ENCODE measurements at regions not wholly inside any gene's neighbourhood (a gene's known extent, or its start where the extent isn't known, plus 50 kb on each side); places are given as distances from the start of the nearest gene placed in this dataset.
"Not testable (repeated sequence)": the region's sequence is repeated elsewhere in the genome, so short reads cannot be mapped to it uniquely, and the experiment has no call there.

DNA sequence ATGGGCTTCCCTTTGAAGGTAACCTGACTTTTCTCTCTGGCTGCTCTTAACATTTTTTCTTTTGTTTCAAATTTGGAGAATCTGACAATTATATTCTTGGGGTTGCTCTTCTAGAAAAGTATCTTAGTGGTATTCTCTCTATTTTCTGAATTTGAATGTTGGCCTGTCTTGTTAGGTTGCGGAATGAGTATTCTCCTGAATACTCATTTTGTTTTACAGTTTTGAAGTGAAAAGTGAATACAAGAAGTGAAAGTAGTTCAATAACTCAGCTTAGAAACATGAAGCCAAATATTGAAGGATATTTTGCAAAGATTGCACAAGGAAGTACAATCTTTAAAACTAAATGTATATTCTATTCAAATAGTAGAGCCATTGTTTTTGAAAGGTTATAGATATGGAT, 120.2 kb upstream of the MAP3K4 start:
- H3K4me3 Mint-ChIP-seq, result no peak overlapping the region
- H3K36me3 Mint-ChIP-seq (ENCODE audit: low read depth), result no peaks in the 10 kb centered on the region
- H3K27me3 Mint-ChIP-seq, result peaks cover 3% of the 10 kb centered on the region
- H3K4me1 Mint-ChIP-seq, result no peaks in the 10 kb centered on the region
- ChIA-PET POLR2A (no interaction called here), CTCF (no interaction called here)
- no peak overlapping the region for H3K27ac Mint-ChIP-seq
- H3K9me3 Mint-ChIP-seq, result no peaks in the 10 kb centered on the region
- no peak for DNase-seq

DNA sequence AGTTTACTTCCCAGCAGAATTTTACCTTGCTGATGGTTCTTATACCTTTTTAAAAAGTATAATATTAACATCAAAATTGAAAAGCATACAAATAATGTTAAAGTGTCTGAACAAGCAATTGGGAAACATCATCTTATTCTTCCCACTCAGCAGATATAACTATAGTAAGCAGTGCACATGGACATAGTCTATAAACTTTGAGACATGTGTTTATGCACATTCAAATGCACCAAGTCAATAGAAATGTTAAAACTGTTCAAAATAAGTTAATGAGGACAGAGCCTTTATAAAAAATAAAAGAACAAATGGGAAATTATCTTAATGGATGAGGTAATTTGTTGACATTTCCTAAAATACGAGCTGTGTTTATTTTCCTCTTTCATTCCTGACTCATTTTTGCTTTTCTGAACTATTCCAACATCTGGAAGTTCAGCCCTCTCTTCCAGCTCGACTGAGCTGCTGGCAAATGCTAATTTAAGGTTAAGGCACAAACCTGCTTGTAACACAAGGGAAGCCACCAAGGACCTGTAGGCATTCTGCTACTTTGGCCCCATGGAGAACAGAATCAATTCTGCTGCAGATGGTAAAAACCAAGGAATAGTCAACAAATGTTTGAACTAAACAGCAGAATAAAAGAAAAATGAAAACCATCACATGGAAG, 110.3 kb upstream of the MAP3K4 start:
- ChIA-PET CTCF (no interaction called here), POLR2A (no interaction called here)
- Mint-ChIP-seq H3K27me3 (peaks cover under 1% of the 10 kb centered on the region), H3K9me3 (peaks cover under 1% of the 10 kb centered on the region), H3K36me3 (ENCODE audit: low read depth) (no peaks in the 10 kb centered on the region), H3K27ac (no peak overlapping the region), H3K4me3 (no peak overlapping the region), H3K4me1 (no peaks in the 10 kb centered on the region)
- DNase-seq, result no peak

DNA sequence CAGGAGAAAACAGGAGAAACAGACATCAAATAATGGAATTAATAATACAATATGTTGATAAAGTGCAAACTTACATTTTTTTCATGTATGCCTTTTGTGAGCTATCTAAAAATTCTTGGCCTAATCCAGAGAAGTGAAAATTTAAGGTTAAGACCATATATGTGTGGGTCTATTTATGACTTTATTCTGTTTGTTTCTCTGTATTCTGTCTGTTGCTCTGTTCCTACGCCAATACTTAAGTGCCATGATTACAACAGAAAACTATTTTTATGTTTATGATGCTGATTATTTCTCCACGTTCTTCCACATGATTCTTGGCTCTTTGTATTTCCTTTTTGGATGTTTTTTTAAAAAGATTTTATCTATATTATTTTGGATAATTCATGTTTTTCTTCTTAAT, 109.6 kb upstream of the MAP3K4 start:
- no peak overlapping the region for H3K27ac Mint-ChIP-seq
- DNase-seq, result no peak
- POLR2A ChIA-PET, result no interaction called here
- peaks cover 2% of the 10 kb centered on the region for H3K9me3 Mint-ChIP-seq
- CTCF ChIA-PET, result no interaction called here
- H3K27me3 Mint-ChIP-seq, result peaks cover 2% of the 10 kb centered on the region
- H3K36me3 Mint-ChIP-seq (ENCODE audit: low read depth), result no peaks in the 10 kb centered on the region
- H3K4me3 Mint-ChIP-seq, result no peak overlapping the region
- H3K4me1 Mint-ChIP-seq, result no peaks in the 10 kb centered on the region

GRCh38 chr6:160882791-160883279, 108.7 kb upstream of the MAP3K4 start:
- no peak for DNase-seq
- H3K4me3 Mint-ChIP-seq, result no peak overlapping the region
- H3K9me3 Mint-ChIP-seq, result peaks cover 6% of the 10 kb centered on the region
- H3K27me3 Mint-ChIP-seq, result peaks cover 2% of the 10 kb centered on the region
- no peaks in the 10 kb centered on the region for H3K36me3 Mint-ChIP-seq (ENCODE audit: low read depth)
- CTCF ChIA-PET, result no interaction called here
- POLR2A ChIA-PET, result no interaction called here
- H3K27ac Mint-ChIP-seq, result no peak overlapping the region
- no peaks in the 10 kb centered on the region for H3K4me1 Mint-ChIP-seq

DNA sequence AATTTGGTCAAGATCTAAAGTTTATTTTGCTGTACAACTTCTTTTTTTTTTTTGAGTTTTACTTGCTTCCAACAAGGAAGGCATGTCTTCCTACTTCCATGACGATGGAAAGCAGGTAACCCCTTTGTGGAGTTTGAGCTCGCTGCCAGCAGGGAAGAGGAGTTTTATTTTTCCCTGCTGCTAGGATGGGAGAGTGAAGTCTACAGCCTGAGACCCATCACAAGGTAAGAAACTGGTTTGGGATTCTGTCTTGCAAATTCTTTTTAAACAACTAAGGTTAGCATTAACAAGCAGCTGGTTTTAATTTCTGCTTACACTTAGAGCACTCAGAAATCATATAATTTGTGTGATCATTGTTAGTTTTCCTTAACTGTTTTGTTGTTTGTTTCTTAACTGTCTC, 108.0 kb upstream of the MAP3K4 start:
- Mint-ChIP-seq H3K27ac (no peak overlapping the region), H3K4me3 (no peak overlapping the region), H3K9me3 (peaks cover 6% of the 10 kb centered on the region), H3K27me3 (peaks cover 2% of the 10 kb centered on the region), H3K4me1 (no peaks in the 10 kb centered on the region), H3K36me3 (ENCODE audit: low read depth) (no peaks in the 10 kb centered on the region)
- ChIA-PET CTCF (no interaction called here), POLR2A (no interaction called here)
- no peak for DNase-seq

DNA sequence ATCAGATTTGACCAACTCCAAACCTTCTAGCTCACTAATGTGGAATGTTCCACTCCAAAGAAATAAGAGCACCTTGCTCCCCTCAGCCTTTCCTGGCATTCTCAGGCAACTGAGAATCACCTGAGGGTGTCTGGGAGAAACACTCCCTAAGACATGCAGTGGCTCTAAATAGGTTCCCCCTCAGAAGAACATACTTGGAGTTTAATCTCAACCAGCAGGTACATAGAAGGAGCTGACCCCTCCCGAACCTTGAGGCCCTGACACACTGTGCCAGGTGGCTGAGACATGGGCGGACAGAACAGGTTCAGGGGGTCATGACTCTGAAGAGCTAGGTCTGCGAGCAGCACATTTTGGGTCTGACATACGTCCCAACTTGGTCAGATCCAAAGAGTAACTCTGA, 107.6 kb upstream of the MAP3K4 start:
- Mint-ChIP-seq H3K4me3 (no peak overlapping the region), H3K9me3 (peaks cover 6% of the 10 kb centered on the region), H3K4me1 (no peaks in the 10 kb centered on the region), H3K27me3 (peaks cover 2% of the 10 kb centered on the region), H3K36me3 (ENCODE audit: low read depth) (no peaks in the 10 kb centered on the region), H3K27ac (no peak overlapping the region)
- POLR2A ChIA-PET, result no interaction called here
- DNase-seq, result no peak
- CTCF ChIA-PET, result no interaction called here

- H3K36me3 Mint-ChIP-seq (ENCODE audit: low read depth); CTCF ChIA-PET; H3K9me3 Mint-ChIP-seq; H3K4me3 Mint-ChIP-seq; POLR2A ChIA-PET; H3K27me3 Mint-ChIP-seq; DNase-seq; H3K27ac Mint-ChIP-seq; H3K4me1 Mint-ChIP-seq: not testable (repeated sequence)
Observed at GRCh38 chr6:160889148-160889547, 102.4 kb upstream of the MAP3K4 start.

DNA sequence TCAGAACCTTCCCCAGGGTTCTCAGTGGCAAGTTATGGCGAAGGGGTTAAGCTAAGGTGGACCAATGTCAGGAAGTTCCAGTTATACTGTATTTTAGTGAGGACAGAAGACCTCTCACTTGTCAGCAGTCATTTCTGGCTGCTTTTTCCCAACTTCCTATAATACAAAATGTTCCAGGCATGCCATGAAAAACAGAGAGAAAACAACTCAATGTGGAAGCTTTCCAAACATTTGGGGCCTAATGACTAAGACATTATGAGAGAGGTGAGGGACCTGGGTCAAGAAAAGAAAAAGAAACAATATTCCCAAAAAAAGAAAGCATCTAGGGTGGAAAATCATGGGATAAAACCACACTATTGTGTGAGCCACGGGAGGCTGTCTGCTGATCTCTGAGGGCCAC, 99.9 kb upstream of the MAP3K4 start:
- Mint-ChIP-seq H3K36me3 (ENCODE audit: low read depth) (no peaks in the 10 kb centered on the region), H3K4me3 (no peak overlapping the region), H3K9me3 (peaks cover 3% of the 10 kb centered on the region), H3K27me3 (peaks cover 4% of the 10 kb centered on the region), H3K4me1 (no peaks in the 10 kb centered on the region), H3K27ac (no peak overlapping the region)
- ChIA-PET CTCF (no interaction called here), POLR2A (no interaction called here)
- DNase-seq, result no peak

- H3K27me3 Mint-ChIP-seq, result peaks cover 4% of the 10 kb centered on the region
- no peaks in the 10 kb centered on the region for H3K9me3 Mint-ChIP-seq
- no peaks in the 10 kb centered on the region for H3K4me1 Mint-ChIP-seq
- no peak overlapping the region for H3K4me3 Mint-ChIP-seq
- H3K36me3 Mint-ChIP-seq (ENCODE audit: low read depth), result no peaks in the 10 kb centered on the region
- ChIA-PET CTCF (no interaction called here), POLR2A (no interaction called here)
- DNase-seq, result no peak
- H3K27ac Mint-ChIP-seq, result no peak overlapping the region
Observed at GRCh38 chr6:160895562-160895961, 96.0 kb upstream of the MAP3K4 start.

GRCh38 chr6:160899671-160900430, 91.7 kb upstream of the MAP3K4 start:
- H3K4me1 Mint-ChIP-seq, result no peaks in the 10 kb centered on the region
- H3K36me3 Mint-ChIP-seq (ENCODE audit: low read depth), result no peaks in the 10 kb centered on the region
- H3K27ac Mint-ChIP-seq, result no peak overlapping the region
- POLR2A ChIA-PET, result no interaction called here
- no peak overlapping the region for H3K4me3 Mint-ChIP-seq
- H3K9me3 Mint-ChIP-seq, result no peaks in the 10 kb centered on the region
- peaks cover 7% of the 10 kb centered on the region for H3K27me3 Mint-ChIP-seq
- no peak for DNase-seq
- CTCF ChIA-PET, result no interaction called here

DNA sequence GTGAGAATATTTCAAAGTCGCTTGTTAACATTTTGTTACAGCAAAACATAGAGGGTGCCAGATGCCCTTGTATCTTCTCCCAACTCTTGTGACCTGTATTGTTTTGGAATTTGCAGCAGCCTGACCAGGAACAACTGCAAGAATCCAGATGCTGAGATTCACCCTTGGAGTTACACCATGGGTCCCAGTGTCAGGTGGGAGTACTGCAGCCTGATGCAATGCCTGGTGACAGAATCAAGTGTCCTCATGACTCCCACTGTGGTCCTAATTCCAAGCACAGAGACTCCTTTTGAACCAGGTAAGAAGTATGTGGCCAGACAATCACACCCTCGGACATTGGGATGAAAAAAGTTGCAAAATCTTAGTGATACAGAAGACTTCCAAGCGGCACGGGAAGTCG, 79.6 kb upstream of the MAP3K4 start:
- CTCF ChIA-PET, result no interaction called here
- no peak for DNase-seq
- POLR2A ChIA-PET, result no interaction called here
- H3K9me3 Mint-ChIP-seq, result peaks cover 2% of the 10 kb centered on the region
- no peak overlapping the region for H3K4me3 Mint-ChIP-seq
- peaks cover 2% of the 10 kb centered on the region for H3K27me3 Mint-ChIP-seq
- H3K27ac Mint-ChIP-seq, result no peak overlapping the region
- H3K36me3 Mint-ChIP-seq (ENCODE audit: low read depth), result no peaks in the 10 kb centered on the region
- no peaks in the 10 kb centered on the region for H3K4me1 Mint-ChIP-seq

- Mint-ChIP-seq H3K4me1 (no peaks in the 10 kb centered on the region), H3K9me3 (peaks cover 2% of the 10 kb centered on the region), H3K4me3 (no peak overlapping the region), H3K27ac (no peak overlapping the region), H3K27me3 (peaks cover 2% of the 10 kb centered on the region), H3K36me3 (ENCODE audit: low read depth) (no peaks in the 10 kb centered on the region)
- ChIA-PET CTCF (no interaction called here), POLR2A (no interaction called here)
- DNase-seq, result no peak
Observed at GRCh38 chr6:160912411-160912810, 79.2 kb upstream of the MAP3K4 start.

GRCh38 chr6:160917572-160917971, 74.0 kb upstream of the MAP3K4 start:
- H3K27me3 Mint-ChIP-seq, result peaks cover 2% of the 10 kb centered on the region
- no peak for DNase-seq
- H3K27ac Mint-ChIP-seq, result no peak overlapping the region
- CTCF ChIA-PET, result no interaction called here
- H3K9me3 Mint-ChIP-seq, result peaks cover 2% of the 10 kb centered on the region
- H3K4me3 Mint-ChIP-seq, result no peak overlapping the region
- no peaks in the 10 kb centered on the region for H3K4me1 Mint-ChIP-seq
- H3K36me3 Mint-ChIP-seq (ENCODE audit: low read depth), result no peaks in the 10 kb centered on the region
- POLR2A ChIA-PET, result no interaction called here
